Ishikawa (cell line): ENCODE measurements at regions not wholly inside any gene's neighbourhood (a gene's known extent, or its start where the extent isn't known, plus 50 kb on each side); places are given as distances from the start of the nearest gene placed in this dataset.

ENCODE experiments used
- CEBPB ChIP-seq: IDR thresholded peaks from 2 replicates; pipeline ENCODE4 v1.6.1; 2012
- CREB1 ChIP-seq: IDR thresholded peaks from 2 replicates; pipeline ENCODE4 v1.6.1; 2012; ENCODE audit warnings: low read depth
- EGR1 ChIP-seq: IDR thresholded peaks from 2 replicates; pipeline ENCODE4 v1.6.1; 2012
- EP300 ChIP-seq: IDR thresholded peaks from 2 replicates; pipeline ENCODE4 v1.6.1; 2012; ENCODE audit warnings: borderline replicate concordance
- FOXM1 ChIP-seq: IDR thresholded peaks from 2 replicates; pipeline ENCODE4 v1.6.1; 2012; ENCODE audit warnings: low read depth, borderline replicate concordance
- NFIC ChIP-seq: IDR thresholded peaks from 2 replicates; pipeline ENCODE4 v1.6.1; 2012
- RAD21 ChIP-seq: IDR thresholded peaks from 2 replicates; pipeline ENCODE4 v1.6.1; 2012; ENCODE audit warnings: low read depth
- REST ChIP-seq: IDR thresholded peaks from 2 replicates; pipeline ENCODE4 v1.6.1; 2012; ENCODE audit warnings: low read depth, mild to moderate bottlenecking
- TAF1 ChIP-seq: IDR thresholded peaks from 2 replicates; pipeline ENCODE4 v1.6.1; 2012; ENCODE audit warnings: low read depth, mild to moderate bottlenecking
- TCF12 ChIP-seq: IDR thresholded peaks from 2 replicates; pipeline ENCODE4 v1.6.1; 2012; ENCODE audit warnings: low read depth
- TEAD4 ChIP-seq: IDR thresholded peaks from 2 replicates; pipeline ENCODE4 v1.6.1; 2012
- USF1 ChIP-seq: IDR thresholded peaks from 2 replicates; pipeline ENCODE4 v1.6.1; 2012
- YY1 ChIP-seq: IDR thresholded peaks from 2 replicates; pipeline ENCODE4 v1.6.1; 2012; ENCODE audit warnings: low read depth
- TF ChIP-seq, protein P1 (sequence below): IDR thresholded peaks from 2 replicates; pipeline ENCODE4 v1.6.1; 2012

DNA sequence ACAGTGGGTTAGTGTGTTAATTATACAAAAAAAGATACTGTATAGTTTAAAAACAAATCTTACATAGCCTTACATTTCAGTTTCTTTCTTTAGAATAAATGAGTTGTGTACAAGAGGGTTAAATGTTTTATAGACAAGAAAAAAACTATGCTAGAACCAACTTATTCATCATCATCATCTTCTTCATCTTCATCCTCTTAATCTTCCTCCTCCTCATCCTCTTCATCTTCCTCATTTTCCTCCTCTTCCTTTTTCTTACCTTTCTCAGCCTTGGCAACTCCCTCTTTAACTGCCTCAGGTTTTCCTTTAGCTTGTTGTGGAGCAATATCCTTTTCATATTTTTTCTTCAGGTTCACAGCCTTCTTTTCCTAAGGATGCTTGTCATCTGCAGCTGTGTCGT is 53.7 kb downstream of the RPS12 start:
- no peak for TF ChIP-seq TAF1
- TF ChIP-seq REST: no peak
- TF ChIP-seq, protein P1, sequence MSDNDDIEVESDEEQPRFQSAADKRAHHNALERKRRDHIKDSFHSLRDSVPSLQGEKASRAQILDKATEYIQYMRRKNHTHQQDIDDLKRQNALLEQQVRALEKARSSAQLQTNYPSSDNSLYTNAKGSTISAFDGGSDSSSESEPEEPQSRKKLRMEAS: no peak
- TF ChIP-seq CEBPB: no peak
- no peak for TF ChIP-seq YY1
- TF ChIP-seq RAD21: no peak
- TF ChIP-seq USF1: no peak
- TF ChIP-seq EP300: no peak
- no peak for TF ChIP-seq TEAD4
- TF ChIP-seq TCF12: no peak
- no peak for TF ChIP-seq CREB1
- no peak for TF ChIP-seq NFIC
- no peak for TF ChIP-seq EGR1
- TF ChIP-seq FOXM1: no peak
